T1000 (cell line): ENCODE measurements at regions not wholly inside any gene's neighbourhood (a gene's known extent, or its start where the extent isn't known, plus 50 kb on each side); places are given as distances from the start of the nearest gene placed in this dataset.
"Not testable (repeated sequence)": the region's sequence is repeated elsewhere in the genome, so short reads cannot be mapped to it uniquely, and the experiment has no call there.

Experiments used
- DNase-seq: peaks from one replicate; lab custom pipeline; 2025; ENCODE audit warnings: mixed read lengths; lab: John Stamatoyannopoulos, UW

GRCh38 chr12:66775871-66776270 is 97.0 kb upstream of the GRIP1 start:
- DNase-seq = no peak

GRCh38 chr12:66776974-66777373 is 98.1 kb upstream of the GRIP1 start:
- DNase-seq = no peak

- no peak for DNase-seq
Observed at GRCh38 chr12:66779466-66779865, 100.6 kb upstream of the GRIP1 start.

GRCh38 chr12:66786531-66787308 is 107.8 kb upstream of the GRIP1 start:
- no peak for DNase-seq

- DNase-seq = no peak
Observed at GRCh38 chr12:66799551-66799950, 120.7 kb upstream of the GRIP1 start.

- DNase-seq = no peak
Observed at GRCh38 chr12:66800046-66800445, 121.2 kb upstream of the GRIP1 start.

- DNase-seq = no peak
Observed at GRCh38 chr12:66803930-66804329, 125.1 kb upstream of the GRIP1 start.

- no peak for DNase-seq
Observed at GRCh38 chr12:66804563-66804974, 125.7 kb upstream of the GRIP1 start.

GRCh38 chr12:66808606-66809005 is 129.7 kb upstream of the GRIP1 start:
- DNase-seq = no peak

- DNase-seq = no peak
Observed at GRCh38 chr12:66813137-66813892, 134.4 kb upstream of the GRIP1 start.

- DNase-seq = no peak
Observed at GRCh38 chr12:66819587-66819986, 140.7 kb upstream of the GRIP1 start.

GRCh38 chr12:66822961-66823360 is 144.1 kb upstream of the GRIP1 start:
- no peak for DNase-seq

GRCh38 chr12:66823857-66824570 is 145.1 kb upstream of the GRIP1 start:
- DNase-seq = peak; percentile 75

GRCh38 chr12:66825921-66826320 is 147.0 kb upstream of the GRIP1 start:
- DNase-seq = not testable (repeated sequence)

GRCh38 chr12:66829660-66830325 is 150.9 kb upstream of the GRIP1 start:
- DNase-seq = no peak

- DNase-seq = no peak
Observed at GRCh38 chr12:66831495-66831894, 152.6 kb upstream of the GRIP1 start.

GRCh38 chr12:66832997-66833396 is 154.1 kb upstream of the GRIP1 start:
- no peak for DNase-seq

GRCh38 chr12:66836623-66837310 is 157.9 kb upstream of the GRIP1 start:
- DNase-seq = no peak

GRCh38 chr12:66837311-66837627 is 158.4 kb upstream of the GRIP1 start:
- DNase-seq = no peak

- DNase-seq = no peak
Observed at GRCh38 chr12:66838366-66838765, 159.5 kb upstream of the GRIP1 start.

GRCh38 chr12:66848967-66849366 is 170.1 kb upstream of the GRIP1 start:
- DNase-seq = no peak

GRCh38 chr12:66851134-66851533 is 172.3 kb upstream of the GRIP1 start:
- DNase-seq = no peak
